ENCODE measurements at regions not wholly inside any gene's neighbourhood (a gene's known extent, or its start where the extent isn't known, plus 50 kb on each side); places are given as distances from the start of the nearest gene placed in this dataset.

DNA sequence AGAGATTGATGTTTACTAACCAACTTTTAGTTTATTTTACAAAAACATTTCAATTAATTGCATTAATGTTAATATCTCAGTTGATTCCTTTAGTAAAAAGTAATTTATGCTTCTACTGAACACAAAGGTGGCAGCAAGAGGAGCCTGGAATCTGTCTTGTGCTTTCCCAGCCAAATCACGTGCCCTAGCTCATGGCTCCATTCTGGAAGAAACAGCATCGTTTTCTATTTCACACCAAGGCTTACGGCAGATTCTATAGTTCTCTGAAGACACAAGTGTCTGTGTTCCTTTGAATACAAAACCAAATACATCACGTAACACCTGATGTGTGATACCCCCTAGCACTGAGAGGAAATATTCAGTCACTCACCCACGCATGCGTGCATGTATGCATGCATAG lies 346.1 kb upstream of the MIR17HG start:
- TF ChIP-seq SREBF2 (CRISPR knock-in tag; IDR thresholded peaks at IDR 0.05) = no peak
- no peak for TF ChIP-seq MAX (CRISPR knock-in tag; IDR thresholded peaks at IDR 0.05)
- TF ChIP-seq POLR2A (conservative IDR thresholded peaks at IDR 0.05) = no peak
- TF ChIP-seq, protein P1, sequence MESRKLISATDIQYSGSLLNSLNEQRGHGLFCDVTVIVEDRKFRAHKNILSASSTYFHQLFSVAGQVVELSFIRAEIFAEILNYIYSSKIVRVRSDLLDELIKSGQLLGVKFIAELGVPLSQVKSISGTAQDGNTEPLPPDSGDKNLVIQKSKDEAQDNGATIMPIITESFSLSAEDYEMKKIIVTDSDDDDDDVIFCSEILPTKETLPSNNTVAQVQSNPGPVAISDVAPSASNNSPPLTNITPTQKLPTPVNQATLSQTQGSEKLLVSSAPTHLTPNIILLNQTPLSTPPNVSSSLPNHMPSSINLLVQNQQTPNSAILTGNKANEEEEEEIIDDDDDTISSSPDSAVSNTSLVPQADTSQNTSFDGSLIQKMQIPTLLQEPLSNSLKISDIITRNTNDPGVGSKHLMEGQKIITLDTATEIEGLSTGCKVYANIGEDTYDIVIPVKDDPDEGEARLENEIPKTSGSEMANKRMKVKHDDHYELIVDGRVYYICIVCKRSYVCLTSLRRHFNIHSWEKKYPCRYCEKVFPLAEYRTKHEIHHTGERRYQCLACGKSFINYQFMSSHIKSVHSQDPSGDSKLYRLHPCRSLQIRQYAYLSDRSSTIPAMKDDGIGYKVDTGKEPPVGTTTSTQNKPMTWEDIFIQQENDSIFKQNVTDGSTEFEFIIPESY (CRISPR knock-in tag; IDR thresholded peaks at IDR 0.05) = no peak
- TF ChIP-seq MTA2 (IDR thresholded peaks at IDR 0.05; ENCODE audit: low read depth) = no peak
- TF ChIP-seq EP300 (IDR thresholded peaks at IDR 0.05; ENCODE audit: low read length) = no peak
- no peak for TF ChIP-seq ATF7 (IDR thresholded peaks at IDR 0.05)
- TF ChIP-seq ZNF274 (IDR thresholded peaks at IDR 0.05; ENCODE audit: borderline replicate concordance, low read depth, low read length) = no peak
- TF ChIP-seq ZNF589 (CRISPR knock-in tag; IDR thresholded peaks at IDR 0.05; ENCODE audit: low read depth) = no peak

All from K562 (cell line).